DMS53 treated with DMSO at 0.1 percent for 48 hours (cell line): ENCODE measurements at regions not wholly inside any gene's neighbourhood (a gene's known extent, or its start where the extent isn't known, plus 50 kb on each side); places are given as distances from the start of the nearest gene placed in this dataset.
"Not testable (repeated sequence)": the region's sequence is repeated elsewhere in the genome, so short reads cannot be mapped to it uniquely, and the experiment has no call there.

Source experiments
- DNase-seq: peaks from one replicate; lab custom pipeline; 2025; ENCODE audit not compliant: unreplicated experiment; lab: John Stamatoyannopoulos, UW

GRCh38 chr21:30104241-30104640, 62.4 kb downstream of the CLDN17 start:
- DNase-seq = no peak

GRCh38 chr21:30102871-30103270, 63.7 kb downstream of the CLDN17 start:
- DNase-seq = no peak

- DNase-seq = no peak
Observed at GRCh38 chr21:30101967-30102366, 64.6 kb downstream of the CLDN17 start.

GRCh38 chr21:30097791-30098190, 68.8 kb downstream of the CLDN17 start:
- DNase-seq = no peak

- DNase-seq = no peak
Observed at GRCh38 chr21:30083225-30083945, 83.2 kb downstream of the CLDN17 start.

GRCh38 chr21:30081506-30081905, 85.1 kb downstream of the CLDN17 start:
- DNase-seq = no peak

GRCh38 chr21:30072496-30072895, 94.1 kb downstream of the CLDN17 start:
- DNase-seq = no peak

- DNase-seq = no peak
Observed at GRCh38 chr21:30058928-30059327, 107.7 kb downstream of the CLDN17 start.

- no peak for DNase-seq
Observed at GRCh38 chr21:30057108-30057507, 109.5 kb downstream of the CLDN17 start.

GRCh38 chr21:30048570-30048969, 108.8 kb upstream of the GRIK1 start:
- DNase-seq = no peak

GRCh38 chr21:30044447-30045064, 104.8 kb upstream of the GRIK1 start:
- DNase-seq = peak; percentile 10

GRCh38 chr21:30042443-30042842, 102.6 kb upstream of the GRIK1 start:
- no peak for DNase-seq

- DNase-seq = no peak
Observed at GRCh38 chr21:30033441-30033840, 93.6 kb upstream of the GRIK1 start.

GRCh38 chr21:30030416-30030815, 90.6 kb upstream of the GRIK1 start:
- no peak for DNase-seq

- no peak for DNase-seq
Observed at GRCh38 chr21:30028537-30028936, 88.7 kb upstream of the GRIK1 start.

- no peak for DNase-seq
Observed at GRCh38 chr21:30027986-30028385, 88.2 kb upstream of the GRIK1 start.

- DNase-seq = not testable (repeated sequence)
Observed at GRCh38 chr21:30023056-30023455, 83.3 kb upstream of the GRIK1 start.

- DNase-seq = no peak
Observed at GRCh38 chr21:30014886-30015285, 75.1 kb upstream of the GRIK1 start.

GRCh38 chr21:29991624-29992023, 51.8 kb upstream of the GRIK1 start:
- DNase-seq = no peak

- DNase-seq = no peak
Observed at GRCh38 chr21:29989634-29990234, 49.9 kb upstream of the GRIK1 start.
